Hematopoietic multipotent progenitor cell treated with erythropoietin and hydrocortisone succinate and interleukin-3 and kit ligand, for 6 days (in vitro differentiated cells): ENCODE measurements at regions not wholly inside any gene's neighbourhood (a gene's known extent, or its start where the extent isn't known, plus 50 kb on each side); places are given as distances from the start of the nearest gene placed in this dataset.

ENCODE experiments used
- DNase-seq: peaks from one replicate; pipeline ENCODE4 v3.0.0-alpha.2; 2015

GRCh38 chr2:223404616-223405015, 197.5 kb downstream of the SCG2 start:
- no peak for DNase-seq

DNA sequence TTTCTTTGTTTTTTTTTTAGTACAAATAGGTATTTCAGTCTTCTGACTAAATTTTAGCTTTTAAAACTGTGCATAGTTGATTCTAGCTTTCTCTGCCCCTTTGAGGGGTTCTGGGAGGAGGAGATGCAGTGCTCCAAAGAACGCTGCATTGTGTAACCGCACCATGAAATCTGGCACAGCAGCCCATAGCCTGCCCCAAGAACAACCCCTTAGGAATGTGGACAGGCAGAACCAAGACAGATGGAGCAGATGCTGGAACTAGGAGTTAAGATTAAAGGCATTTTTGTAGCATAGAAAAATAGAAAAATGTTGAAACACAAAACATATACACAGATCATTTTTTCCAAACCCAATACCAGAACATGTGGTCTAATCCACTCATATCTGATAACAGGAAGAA, 187.5 kb downstream of the SCG2 start:
- no peak for DNase-seq

DNA sequence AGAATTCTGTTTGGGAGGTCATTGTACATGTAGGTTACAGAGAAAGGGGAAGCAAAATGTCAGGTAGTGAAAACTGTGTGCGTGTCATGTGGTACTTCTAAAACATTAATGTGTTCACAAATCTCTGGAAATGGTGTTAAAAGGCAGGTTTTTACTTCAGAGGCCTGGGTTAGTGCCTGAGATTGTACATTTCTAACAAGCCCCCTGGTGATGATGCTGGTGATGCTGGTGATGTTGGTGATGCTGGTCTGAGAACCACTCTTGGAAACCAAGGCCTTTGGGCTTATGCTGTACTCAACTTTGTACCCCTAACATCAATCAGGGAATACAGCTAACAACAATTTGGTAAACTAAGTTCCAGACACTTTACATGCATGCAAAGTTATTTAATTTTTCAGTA, 187.1 kb downstream of the SCG2 start:
- no peak for DNase-seq

- no peak for DNase-seq
Observed at GRCh38 chr2:223416815-223417610, 185.1 kb downstream of the SCG2 start.

DNA sequence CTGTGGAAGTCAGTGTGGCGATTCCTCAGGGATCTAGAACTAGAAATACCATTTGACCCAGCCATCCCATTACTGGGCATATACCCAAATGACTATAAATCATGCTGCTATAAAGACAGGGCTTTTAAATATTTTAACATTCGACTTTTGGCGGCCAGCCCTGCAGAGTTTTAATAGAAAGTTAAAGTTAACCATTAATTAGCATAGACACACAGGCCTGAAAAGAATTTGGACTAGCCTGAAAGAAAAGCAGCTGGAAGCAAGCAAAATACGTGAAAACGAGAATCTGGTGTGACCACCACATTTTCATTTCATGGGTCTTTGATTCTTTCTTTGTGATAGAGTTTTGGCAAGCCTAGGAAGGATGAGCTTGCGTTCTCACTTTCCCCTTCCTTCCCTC, 184.0 kb downstream of the SCG2 start:
- no peak for DNase-seq

DNA sequence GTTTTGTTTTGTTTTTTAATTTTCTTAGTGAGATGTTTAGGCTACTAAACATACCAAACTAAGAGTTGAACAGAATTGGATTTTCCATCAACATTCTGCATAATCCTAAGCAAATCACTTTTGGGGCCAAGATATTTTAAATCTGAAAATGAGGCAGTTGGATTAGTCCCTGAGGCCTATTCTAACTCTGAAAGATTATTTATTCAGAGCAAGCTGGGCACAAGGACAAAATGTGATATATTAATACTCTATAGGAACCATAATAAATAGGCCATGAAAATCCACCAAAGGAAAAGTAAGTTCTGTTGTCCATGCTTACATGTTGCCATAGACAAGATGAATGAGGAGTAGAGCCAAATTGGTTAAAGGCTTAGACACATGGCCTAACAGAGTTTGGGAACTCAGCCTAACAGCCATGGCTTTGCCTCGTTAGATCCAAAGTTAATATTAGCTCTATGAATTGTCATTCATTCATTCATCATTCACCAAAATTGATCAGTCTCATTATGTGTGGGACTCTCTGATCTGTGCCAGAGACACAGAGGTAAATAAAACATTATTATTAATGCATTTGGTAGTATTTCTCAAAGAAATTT, 183.5 kb downstream of the SCG2 start:
- DNase-seq, result no peak

DNA sequence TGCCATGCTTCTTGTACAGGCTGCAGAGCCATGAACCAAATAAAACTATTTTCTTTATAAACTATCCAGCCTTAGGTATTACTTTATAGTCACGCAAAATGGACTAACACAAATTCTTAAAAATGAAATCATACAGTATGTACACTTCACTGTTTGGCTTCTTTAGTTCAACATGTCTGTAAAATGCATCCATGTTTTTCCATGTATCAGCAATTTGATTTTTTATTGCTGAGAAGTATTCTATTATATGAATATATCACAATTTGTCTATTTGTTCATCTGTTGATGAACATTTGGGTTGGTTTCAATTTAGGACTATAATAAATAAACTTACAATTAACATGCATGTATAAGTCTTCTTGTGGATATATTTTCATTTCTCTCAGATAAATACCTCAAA, 182.1 kb downstream of the SCG2 start:
- DNase-seq, result no peak

GRCh38 chr2:223431479-223431878, 170.7 kb downstream of the SCG2 start:
- no peak for DNase-seq

DNA sequence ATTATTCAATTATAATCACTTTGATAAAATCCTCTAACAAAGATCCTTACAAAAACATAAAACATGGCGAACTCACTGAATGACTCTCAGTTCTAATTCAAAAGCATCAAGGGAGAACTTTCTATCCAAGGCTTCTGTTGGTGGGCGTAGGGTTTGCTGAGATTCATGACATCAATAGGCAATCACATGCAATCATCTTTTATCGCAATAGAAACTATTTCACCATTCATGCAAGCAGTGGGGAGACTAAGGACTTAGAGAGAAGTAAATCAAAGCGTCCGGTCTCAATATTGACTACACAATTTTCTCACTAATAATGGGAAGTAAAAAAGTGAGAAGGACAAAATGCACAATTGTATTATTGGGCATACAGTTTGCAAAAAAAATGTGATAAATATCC, 168.7 kb downstream of the SCG2 start:
- DNase-seq, result no peak

GRCh38 chr2:223437788-223438187, 164.4 kb downstream of the SCG2 start:
- DNase-seq, result no peak

- no peak for DNase-seq
Observed at GRCh38 chr2:223439184-223439583, 163.0 kb downstream of the SCG2 start.

GRCh38 chr2:223439786-223440185, 162.4 kb downstream of the SCG2 start:
- no peak for DNase-seq

DNA sequence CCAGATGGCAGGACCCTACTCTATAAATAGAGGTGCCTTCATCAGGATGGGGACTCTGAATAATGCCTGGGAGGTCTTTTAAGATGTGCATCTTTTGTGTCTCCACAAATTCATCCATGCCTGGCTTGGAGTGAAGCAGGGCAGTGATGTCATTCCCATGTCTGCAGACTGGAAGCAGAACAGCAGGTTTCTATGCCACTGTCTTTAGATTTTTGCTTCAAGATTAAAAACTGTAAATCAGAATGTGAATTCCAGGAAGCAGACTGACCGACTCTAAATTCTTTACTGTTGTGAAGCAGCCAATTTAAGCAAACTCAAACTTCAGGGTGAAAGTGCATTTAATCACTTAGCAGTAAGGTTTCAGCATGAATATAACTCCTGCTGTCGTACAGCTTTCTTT, 159.3 kb downstream of the SCG2 start:
- no peak for DNase-seq

GRCh38 chr2:223450246-223450645, 151.9 kb downstream of the SCG2 start:
- no peak for DNase-seq

GRCh38 chr2:223457301-223457700, 144.9 kb downstream of the SCG2 start:
- DNase-seq, result no peak

GRCh38 chr2:223459328-223459939, 142.7 kb downstream of the SCG2 start:
- DNase-seq, result peak; percentile 59

DNA sequence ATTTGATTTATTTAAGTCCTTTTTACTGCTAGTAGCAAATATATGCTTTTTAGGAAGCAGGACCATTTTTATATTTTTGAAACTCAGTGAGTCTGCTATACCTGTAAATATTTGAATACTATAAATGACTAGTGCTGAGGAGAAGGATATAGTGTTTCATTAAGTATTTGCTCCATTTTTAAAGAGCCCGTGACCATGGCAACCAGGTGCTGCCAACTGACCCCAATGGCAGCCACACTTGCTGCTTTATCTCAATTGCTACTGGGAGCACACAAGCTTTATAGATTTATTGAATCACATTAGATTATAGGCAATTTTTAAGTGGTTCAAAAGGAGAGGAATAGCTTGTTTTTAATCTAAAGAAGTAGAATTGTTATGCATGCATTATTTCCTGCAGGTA, 142.0 kb downstream of the SCG2 start:
- DNase-seq, result no peak

DNA sequence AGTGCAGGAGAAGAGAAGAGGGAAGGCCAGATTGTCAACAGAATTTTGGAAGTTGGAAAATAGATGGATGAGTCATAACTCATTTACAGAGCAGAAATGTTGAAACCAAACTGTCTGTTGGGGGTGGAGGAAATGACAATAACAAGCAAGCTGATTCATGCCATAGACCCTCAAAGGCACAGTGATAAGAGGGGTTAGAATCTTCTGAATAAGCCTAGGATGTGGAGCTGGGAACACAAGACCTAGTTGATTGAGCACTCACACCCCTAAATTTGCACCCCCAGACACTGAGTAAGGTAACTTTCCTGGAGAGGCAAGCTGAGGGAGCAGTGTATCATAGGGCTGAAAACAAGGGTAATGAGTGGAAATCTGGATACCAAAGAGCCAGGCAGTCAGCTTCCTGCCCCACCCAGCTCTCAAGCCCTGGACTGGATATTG, 141.4 kb downstream of the SCG2 start:
- peak; percentile 4 for DNase-seq

- no peak for DNase-seq
Observed at GRCh38 chr2:223464071-223464470, 138.1 kb downstream of the SCG2 start.

DNA sequence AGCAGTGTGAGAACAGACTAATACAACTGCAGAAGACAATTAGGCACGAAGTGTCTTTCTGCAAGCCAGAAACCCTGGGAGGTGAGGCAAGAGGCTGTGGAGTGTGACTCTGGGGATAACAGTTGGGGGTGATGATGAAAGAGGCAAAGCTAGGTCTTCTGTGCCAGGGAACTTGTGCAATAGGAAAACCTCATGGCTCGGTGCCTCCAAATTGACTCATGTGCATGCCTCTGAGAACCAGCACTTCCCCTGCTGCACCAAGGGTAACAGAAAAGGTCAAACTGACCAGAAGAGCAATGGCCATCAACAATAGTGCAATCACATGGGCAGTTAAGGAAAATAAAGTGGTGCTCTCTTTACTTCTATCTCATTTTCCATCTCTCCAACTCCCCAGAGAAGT, 136.4 kb downstream of the SCG2 start:
- peak; percentile 84 for DNase-seq

- DNase-seq, result no peak
Observed at GRCh38 chr2:223467196-223467595, 135.0 kb downstream of the SCG2 start.

GRCh38 chr2:223469270-223470046, 132.7 kb downstream of the SCG2 start:
- no peak for DNase-seq

GRCh38 chr2:223470602-223471001, 131.6 kb downstream of the SCG2 start:
- no peak for DNase-seq

DNA sequence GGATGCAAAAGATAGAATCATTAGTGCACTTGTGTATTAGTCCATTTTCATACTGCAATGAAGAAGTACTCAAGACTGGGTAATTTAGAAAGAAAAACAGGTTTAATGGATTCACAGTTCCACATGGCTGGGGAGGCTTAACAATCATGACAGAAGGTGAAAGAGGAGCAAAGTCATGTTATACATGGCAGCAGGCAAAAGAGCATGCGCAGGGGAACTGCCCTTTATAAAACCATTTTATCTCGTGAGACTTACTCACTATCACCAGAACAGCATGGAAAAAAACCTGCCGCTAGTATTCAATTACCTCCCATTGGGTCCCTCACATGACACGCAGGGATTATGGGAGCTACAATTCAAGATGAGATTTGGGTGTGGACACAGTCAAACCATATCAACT, 129.4 kb downstream of the SCG2 start:
- no peak for DNase-seq
